PFSK-1 (cell line): ENCODE measurements at regions not wholly inside any gene's neighbourhood (a gene's known extent, or its start where the extent isn't known, plus 50 kb on each side); places are given as distances from the start of the nearest gene placed in this dataset.

Experiments used
- FOXP2 ChIP-seq: optimal IDR thresholded peaks from 2 replicates; pipeline ENCODE3; 2011; ENCODE audit warnings: borderline replicate concordance, control low read depth, inconsistent platforms; ENCODE audit not compliant: insufficient read depth; ENCODE audit errors: extremely low read length, extremely low read depth
- TAF1 ChIP-seq: IDR thresholded peaks from 2 replicates; pipeline ENCODE4 v1.6.1; 2012; ENCODE audit warnings: low read length, control low read depth, borderline replicate concordance; ENCODE audit not compliant: insufficient read depth

DNA sequence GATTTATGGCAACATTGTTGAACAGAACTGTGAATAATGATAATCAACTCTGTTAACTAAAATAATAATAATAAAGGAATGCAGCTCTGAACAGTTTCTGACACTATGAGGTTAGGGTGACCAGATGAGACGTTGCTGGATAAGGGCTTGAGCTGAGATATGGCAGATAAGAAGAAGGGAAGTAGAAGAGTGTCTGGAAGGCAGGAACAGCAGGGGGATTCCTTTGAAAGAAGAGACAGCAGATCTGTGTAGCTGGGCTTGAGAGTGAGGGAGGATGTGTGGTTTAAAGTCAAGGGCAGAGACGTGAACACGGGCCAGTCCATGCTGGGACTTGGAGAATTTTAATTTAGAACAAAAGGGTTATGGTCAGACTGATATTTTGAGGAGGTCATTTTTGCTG, 273.1 kb upstream of the SLC14A2 start:
- no peak for TF ChIP-seq TAF1
- TF ChIP-seq FOXP2 = no peak
